ENCODE measurements at regions not wholly inside any gene's neighbourhood (a gene's known extent, or its start where the extent isn't known, plus 50 kb on each side); places are given as distances from the start of the nearest gene placed in this dataset.
A peak's percentile ranks its signal among the peaks of the same experiment; 100 is the strongest.
"Not testable (repeated sequence)": the region's sequence is repeated elsewhere in the genome, so short reads cannot be mapped to it uniquely, and the experiment has no call there.

DNA sequence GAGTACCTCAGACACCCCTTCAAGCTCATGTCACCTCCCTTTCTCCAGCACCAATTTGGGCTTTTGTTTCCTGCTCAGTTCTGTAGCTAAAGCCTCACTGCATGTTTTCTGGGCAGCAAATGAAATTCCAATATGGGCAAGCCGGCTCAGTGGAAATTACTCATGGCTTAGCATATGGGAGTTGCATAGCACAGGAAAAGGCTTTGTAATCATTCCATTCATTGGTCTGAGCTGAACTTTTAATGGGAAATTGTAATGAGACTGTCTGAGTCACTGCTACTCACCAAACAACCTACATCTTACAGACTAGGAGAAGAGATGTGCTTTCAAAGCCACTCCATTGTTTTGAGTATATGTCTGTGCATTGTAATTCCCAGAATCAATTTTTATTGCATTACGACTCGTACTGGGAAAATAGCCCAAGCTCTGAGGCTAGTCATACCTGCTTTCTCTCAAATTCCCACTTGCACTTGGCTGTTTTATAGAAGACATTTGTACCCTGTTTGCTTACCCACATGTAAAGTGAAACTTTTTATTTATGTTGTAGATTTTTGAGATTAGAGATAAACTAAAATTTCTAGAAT, 139.5 kb upstream of the LRATD1 start:
- no peak for TF ChIP-seq CTCF (IDR thresholded peaks at IDR 0.05; ENCODE audit: insufficient read depth, low read depth, low read length, missing control alignments)
- no peak overlapping the region for H3K4me3 ChIP-seq (ENCODE audit: low read depth, low read length)
- DNase-seq (ENCODE audit: low read depth), result no peak

DNA sequence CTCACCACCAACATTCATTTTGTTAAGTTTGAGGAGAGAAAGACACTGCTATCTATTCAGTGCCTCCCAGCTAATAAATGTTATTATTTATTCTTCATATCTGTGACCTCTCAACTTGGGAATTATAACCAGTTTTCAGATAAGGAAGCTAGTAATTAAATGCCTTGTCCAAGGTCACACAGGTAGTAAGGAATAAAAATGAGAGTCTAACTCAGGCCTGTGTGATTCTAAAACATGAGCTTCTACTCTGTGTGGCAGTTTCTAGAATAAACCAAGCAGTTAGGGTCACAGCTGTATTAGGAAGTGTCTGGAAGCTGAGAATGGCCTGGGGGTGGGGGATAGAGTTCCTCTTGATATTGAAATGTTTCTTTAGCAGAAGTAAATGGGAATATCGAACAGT, 137.8 kb upstream of the LRATD1 start:
- DNase-seq (ENCODE audit: low read depth), result no peak
- no peak overlapping the region for H3K4me3 ChIP-seq (ENCODE audit: low read depth, low read length)
- TF ChIP-seq CTCF (IDR thresholded peaks at IDR 0.05; ENCODE audit: insufficient read depth, low read depth, low read length, missing control alignments), result no peak

- H3K4me3 ChIP-seq (ENCODE audit: low read depth, low read length), result no peak overlapping the region
- TF ChIP-seq CTCF (IDR thresholded peaks at IDR 0.05; ENCODE audit: insufficient read depth, low read depth, low read length, missing control alignments), result no peak
Measured at GRCh38 chr2:14501061-14501460, 131.5 kb upstream of the LRATD1 start.

DNA sequence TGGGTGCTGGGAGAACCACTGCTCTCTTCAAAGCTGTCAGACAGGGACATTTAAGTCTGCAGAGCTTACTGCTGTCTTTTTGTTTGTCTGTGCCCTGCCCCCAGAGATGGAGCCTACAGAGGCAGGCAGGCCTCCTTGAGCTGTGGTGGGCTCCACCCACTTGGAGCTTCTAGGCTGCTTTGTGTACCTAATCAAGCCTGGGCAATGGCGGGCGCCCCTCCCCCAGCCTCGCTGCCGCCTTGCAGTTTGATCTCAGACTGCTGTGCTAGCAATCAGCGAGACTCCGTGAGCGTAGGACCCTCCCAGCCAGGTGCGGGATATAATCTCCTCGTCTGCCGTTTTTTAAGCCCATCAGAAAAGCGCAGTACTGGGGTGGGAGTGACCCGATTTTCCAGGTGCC, 125.6 kb upstream of the LRATD1 start:
- H3K4me3 ChIP-seq (ENCODE audit: low read depth, low read length); DNase-seq (ENCODE audit: low read depth): not testable (repeated sequence)

More at GRCh38 chr2:14501061-14501460, 131.5 kb upstream of the LRATD1 start:
- DNase-seq (ENCODE audit: low read depth), result no peak

DNA sequence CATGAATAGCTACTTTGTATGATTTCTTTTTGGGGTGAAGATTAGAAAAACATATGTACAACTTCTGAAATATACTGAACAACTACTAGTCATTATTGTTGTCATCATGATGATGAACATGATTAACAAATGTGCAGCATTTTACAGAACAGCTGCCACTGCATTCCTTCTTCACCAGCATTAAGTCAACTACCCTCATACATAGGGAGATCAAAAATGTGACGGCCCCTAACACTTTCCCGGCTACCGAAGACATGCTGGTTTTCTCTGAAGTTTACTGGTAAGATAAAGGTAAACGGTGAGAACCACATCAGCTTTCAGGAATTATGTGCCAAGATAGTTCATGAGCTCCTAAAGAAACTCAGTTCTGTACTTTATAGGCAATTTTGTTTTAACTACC, 121.0 kb upstream of the LRATD1 start:
- H3K4me3 ChIP-seq (ENCODE audit: low read depth, low read length), result no peak overlapping the region
- no peak for TF ChIP-seq CTCF (IDR thresholded peaks at IDR 0.05; ENCODE audit: insufficient read depth, low read depth, low read length, missing control alignments)
- no peak for DNase-seq (ENCODE audit: low read depth)

DNA sequence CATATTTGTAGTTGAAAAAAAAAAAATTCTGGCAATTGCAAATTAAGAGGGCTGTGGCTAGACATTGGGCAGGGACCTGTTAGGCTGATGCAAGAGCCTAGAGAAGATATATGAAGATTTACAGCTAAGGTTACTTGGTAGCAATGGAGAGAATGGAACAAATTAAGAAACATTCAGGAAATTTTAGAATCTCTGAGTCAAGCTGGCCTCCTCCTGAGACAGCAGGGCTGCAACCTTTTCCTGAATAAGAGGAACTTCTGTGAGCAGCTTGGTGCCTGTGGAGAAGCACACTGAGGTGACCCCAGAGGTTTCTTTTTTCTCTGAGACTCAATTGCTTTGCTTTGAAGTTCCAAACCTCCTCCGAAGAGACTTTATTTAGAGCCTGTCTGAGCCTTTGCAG, 118.6 kb upstream of the LRATD1 start:
- no peak for TF ChIP-seq CTCF (IDR thresholded peaks at IDR 0.05; ENCODE audit: insufficient read depth, low read depth, low read length, missing control alignments)
- no peak overlapping the region for H3K4me3 ChIP-seq (ENCODE audit: low read depth, low read length)
- no peak for DNase-seq (ENCODE audit: low read depth)

DNA sequence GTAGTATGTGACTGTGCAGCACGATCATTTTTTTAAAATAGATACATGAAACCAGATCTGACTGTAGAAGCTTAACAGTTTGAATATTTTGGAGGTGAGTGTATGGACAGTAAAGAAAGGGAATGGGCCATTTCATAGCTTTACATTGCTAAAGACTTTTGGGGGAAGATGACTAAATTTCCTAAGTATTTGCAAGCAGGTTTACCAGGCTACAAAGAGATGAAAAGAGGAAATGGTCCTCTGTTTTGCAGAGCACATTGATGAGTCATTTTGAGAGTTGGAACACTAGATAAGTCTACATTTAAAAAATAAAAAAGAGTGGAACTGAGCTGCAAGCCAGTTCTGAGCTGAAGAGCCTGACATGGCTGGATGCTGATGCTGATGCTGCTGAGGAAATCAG, 115.7 kb upstream of the LRATD1 start:
- H3K4me3 ChIP-seq (ENCODE audit: low read depth, low read length), result no peak overlapping the region
- no peak for TF ChIP-seq CTCF (IDR thresholded peaks at IDR 0.05; ENCODE audit: insufficient read depth, low read depth, low read length, missing control alignments)
- DNase-seq (ENCODE audit: low read depth), result peak; percentile 30
